DMS153 (cell line): ENCODE measurements at regions not wholly inside any gene's neighbourhood (a gene's known extent, or its start where the extent isn't known, plus 50 kb on each side); places are given as distances from the start of the nearest gene placed in this dataset.
A peak's percentile ranks its signal among the peaks of the same experiment; 100 is the strongest.

Experiments used
- DNase-seq: peaks from one replicate; lab custom pipeline; 2025; lab: John Stamatoyannopoulos, UW

GRCh38 chr2:241924069-241924908 is 54.8 kb downstream of the RTP5 start:
- DNase-seq: no peak

- no peak for DNase-seq
These were observed 55.4 kb downstream of the RTP5 start for GRCh38 chr2:241924909-241925250.

- no peak for DNase-seq
These were observed 55.7 kb downstream of the RTP5 start for GRCh38 chr2:241925277-241925676.

GRCh38 chr2:241925821-241926441 is 56.4 kb downstream of the RTP5 start:
- no peak for DNase-seq

- DNase-seq: peak; percentile 11
These were observed 57.2 kb downstream of the RTP5 start for GRCh38 chr2:241926541-241927311.

GRCh38 chr2:241929551-241930490 is 60.3 kb downstream of the RTP5 start:
- no peak for DNase-seq

- DNase-seq: no peak
These were observed 61.8 kb downstream of the RTP5 start for GRCh38 chr2:241931084-241931975.

GRCh38 chr2:241931976-241932898 is 62.7 kb downstream of the RTP5 start:
- DNase-seq: no peak

GRCh38 chr2:241932899-241933178 is 63.3 kb downstream of the RTP5 start:
- no peak for DNase-seq

GRCh38 chr2:241933179-241933911 is 63.8 kb downstream of the RTP5 start:
- no peak for DNase-seq

GRCh38 chr2:241935314-241935713 is 65.8 kb downstream of the RTP5 start:
- no peak for DNase-seq

- DNase-seq: no peak
These were observed 66.2 kb downstream of the RTP5 start for GRCh38 chr2:241935774-241936173.

GRCh38 chr2:241936457-241937133 is 67.1 kb downstream of the RTP5 start:
- DNase-seq: no peak

- no peak for DNase-seq
These were observed 67.8 kb downstream of the RTP5 start for GRCh38 chr2:241937297-241937696.

GRCh38 chr2:241939541-241939940 is 70.0 kb downstream of the RTP5 start:
- no peak for DNase-seq

- DNase-seq: no peak
These were observed 70.8 kb downstream of the RTP5 start for GRCh38 chr2:241940329-241940728.

- DNase-seq: no peak
These were observed 72.3 kb downstream of the RTP5 start for GRCh38 chr2:241941691-241942301.
